ENCODE measurements at regions not wholly inside any gene's neighbourhood (a gene's known extent, or its start where the extent isn't known, plus 50 kb on each side); places are given as distances from the start of the nearest gene placed in this dataset.
"Not testable (repeated sequence)": the region's sequence is repeated elsewhere in the genome, so short reads cannot be mapped to it uniquely, and the experiment has no call there.

- DNase-seq: no peak
Measured at GRCh38 chr6:17012421-17013225, 89.2 kb upstream of the STMND1 start.

DNA sequence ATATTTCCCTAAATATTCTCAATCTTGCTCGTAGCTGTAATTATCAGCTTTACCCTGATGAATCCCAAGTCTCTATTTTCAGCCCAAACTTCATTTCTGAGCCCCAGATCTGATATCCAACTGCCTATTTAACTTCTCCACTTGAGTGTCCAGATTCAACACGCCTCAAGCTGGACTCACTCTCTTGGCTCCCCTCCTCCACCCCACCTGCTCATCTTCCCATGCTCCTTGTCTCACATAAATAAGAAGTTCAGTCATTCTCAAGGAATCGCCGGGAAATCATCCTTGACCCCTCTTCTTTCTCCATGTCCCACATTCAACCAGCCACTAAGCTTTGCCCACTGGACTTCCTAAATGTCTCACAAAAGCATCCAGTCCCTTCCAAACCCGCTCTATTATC, 89.9 kb upstream of the STMND1 start:
- no peak for DNase-seq

DNA sequence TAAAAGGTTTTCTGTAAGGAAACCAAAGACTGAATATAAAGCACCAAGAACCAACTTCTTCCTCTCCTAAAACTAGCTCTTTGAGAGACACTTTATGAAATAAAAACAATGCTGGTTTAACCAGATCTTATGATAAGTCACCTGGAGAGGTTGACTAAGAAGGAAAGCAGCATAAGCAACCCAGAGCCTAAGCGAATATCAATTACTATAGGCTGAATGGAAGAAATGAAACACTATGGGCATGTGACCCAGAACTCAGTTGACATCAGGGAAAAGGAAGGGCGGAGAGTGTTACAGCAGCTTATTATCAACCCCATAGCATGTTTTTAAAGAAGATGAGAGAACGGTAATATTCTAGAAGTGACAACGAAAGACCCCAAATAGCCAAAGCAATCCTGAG, 94.1 kb upstream of the STMND1 start:
- no peak for DNase-seq

DNA sequence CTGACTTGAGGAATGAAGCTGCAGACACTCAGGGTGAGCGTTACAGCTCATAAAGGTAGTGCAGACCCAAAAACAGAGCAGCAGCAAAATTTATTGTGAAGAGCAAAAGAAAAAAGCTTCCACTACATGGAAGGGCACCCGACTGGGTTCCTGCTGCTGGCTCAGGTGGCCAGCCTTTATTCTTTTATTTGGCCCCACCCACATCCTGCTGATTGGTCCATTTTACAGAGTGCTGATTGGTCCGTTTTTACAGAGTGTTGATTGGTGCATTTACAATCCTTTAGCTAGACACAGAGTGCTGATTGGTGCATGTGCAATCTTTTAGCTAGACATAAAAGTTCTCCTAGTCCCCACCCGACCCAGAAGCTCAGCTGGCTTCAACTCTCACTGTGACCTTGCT, 95.3 kb upstream of the STMND1 start:
- DNase-seq: no peak

DNA sequence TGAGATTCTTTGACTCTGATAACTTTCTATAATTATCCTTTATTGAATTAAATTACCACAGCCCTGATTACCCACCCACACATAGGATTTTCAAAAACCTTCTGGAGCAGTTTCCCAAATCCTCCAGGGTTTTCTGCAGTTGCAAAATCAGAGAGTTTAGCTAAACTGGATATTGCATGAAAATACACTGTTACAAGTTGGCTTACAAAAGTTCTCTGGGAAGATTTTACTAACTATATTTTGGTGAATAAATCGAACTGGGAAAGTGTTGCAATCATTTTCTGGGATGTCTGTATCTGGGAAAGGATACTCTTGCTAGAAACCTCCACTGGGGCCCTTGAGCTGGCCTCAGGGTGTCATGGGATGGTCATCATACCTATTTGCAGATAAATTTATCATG, 97.6 kb upstream of the STMND1 start:
- DNase-seq: no peak

GRCh38 chr6:17002123-17002522, 99.7 kb upstream of the STMND1 start:
- no peak for DNase-seq

DNA sequence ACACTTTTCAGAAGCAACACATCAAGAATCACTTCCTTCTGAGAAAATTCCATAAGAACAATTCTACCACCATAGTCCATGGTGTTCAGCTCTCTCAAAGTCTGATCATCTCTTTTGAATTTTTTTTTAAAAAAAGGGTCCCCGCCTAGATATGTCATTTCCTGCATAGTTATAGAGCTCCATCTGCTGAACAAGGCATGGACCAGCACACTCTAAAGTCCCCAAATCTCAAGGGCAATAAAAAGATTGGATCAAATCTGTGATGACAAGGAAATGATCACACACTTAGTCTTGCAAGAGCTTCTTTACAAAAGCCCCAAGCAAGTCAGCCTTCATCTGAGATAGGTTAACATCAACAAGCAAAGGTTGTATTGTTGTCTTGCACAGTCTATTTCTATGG, 100.7 kb upstream of the STMND1 start:
- DNase-seq: no peak

DNA sequence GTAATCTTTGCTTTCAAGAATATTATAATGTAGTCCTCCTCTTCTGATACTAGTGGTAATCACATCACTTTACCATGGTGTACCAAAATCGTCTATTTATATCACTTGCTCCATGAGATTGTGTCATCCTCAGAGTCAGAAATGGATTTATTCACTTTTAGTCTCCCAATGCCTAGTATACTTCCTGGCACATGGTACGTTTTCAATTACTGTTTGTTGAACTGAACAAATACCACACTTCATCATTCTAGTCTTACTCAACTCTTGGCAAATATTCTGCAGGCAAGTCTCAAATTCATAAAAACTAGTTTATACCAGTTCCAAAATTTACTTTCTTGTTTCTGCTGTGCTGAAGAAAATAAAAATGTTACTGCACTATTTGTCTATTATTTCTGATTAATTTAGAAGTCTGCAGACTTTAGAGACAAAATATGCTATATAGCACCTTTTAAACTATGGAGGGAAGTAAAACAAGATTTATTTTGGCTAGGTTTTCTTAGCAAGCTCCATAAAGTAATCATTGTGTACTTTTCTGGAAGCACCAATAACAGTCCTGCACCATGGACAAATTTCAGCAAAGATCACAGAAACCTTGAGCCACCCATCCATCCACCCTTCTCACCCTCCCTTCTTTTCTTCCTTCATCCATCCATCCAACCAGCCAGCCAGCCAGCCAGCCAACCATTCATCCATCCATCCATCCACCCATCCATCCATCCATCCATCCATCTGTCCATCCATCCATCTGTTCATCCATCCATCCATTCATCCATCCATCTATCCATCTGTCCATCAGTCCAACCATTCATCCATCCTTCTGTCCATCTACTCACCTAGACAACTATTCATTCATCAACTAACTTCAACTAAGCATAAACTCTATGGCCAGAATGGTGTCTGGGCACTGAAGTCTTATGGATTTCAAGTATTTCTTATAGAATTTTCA, 102.1 kb upstream of the STMND1 start:
- no peak for DNase-seq

- no peak for DNase-seq
Measured at GRCh38 chr6:16998461-16998860, 103.4 kb upstream of the STMND1 start.

GRCh38 chr6:16995511-16996250, 106.2 kb upstream of the STMND1 start:
- no peak for DNase-seq

- no peak for DNase-seq
Measured at GRCh38 chr6:16993396-16993795, 108.5 kb upstream of the STMND1 start.

DNA sequence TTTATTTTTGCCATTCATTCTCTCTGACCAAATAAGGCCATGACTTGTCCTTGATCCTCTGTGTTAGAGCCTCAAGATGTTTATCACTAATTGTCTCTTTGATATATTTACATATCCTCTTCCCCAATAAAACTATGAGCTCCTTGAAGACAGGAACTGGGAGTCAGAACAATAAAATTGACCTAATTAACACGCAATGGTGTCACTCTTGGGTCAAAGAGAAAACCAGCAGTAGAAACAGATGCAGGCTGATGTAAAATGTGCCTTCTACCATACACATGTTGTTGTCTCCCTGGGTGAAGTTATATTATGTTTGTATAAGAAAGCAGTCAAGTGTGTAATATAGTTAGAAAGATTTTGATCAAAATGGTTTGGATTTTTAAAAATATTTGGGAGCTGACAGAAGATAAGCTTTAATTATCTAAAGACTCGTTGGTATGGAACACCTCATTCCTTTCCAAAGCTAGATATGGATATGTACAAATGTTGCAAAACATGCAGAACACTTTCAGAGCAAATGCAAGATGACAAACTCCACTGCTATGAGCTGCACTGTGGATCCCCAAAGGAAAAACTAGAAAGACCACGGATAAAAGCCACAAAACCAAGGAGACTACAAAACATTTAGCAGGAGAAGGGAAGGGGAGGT, 109.7 kb upstream of the STMND1 start:
- DNase-seq: no peak

DNA sequence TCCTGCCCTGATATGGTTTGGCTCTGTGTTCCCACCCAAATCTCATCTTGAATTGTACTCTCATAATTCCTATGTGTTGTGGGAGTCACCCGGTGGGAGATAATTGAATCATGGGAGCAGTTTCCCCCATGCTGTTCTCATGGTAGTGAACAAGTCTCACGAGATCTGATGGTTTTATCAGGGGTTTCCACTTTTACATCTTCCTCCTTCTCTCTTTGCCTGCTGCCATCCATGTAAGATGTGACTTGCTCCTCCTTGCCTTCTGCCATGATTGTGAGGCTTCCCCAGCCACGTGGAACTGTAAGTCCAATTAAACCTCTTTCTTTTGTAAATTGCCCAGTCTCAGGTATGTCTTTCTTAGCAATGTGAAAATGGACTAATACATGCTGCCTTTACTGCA, 111.9 kb upstream of the STMND1 start:
- DNase-seq: not testable (repeated sequence)

DNA sequence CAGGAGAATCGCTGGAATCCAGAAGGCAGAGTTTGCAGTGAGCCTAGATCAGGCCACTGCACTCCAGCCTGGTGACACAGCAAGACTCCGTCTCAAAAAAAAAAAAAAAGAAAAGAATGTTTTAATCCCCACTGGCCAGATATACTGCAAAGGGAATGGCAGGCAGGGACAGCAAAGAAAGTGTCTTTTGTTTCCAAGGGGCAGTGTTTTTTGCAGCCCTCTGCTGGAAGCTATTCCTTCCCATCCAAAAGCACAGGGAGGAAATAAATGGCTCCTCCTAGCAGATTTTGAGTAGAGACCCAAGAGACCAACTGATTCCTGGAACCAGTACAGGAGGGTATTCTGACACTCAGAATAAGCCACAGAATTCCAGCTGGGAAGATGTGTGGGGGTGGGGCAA, 112.5 kb upstream of the STMND1 start:
- DNase-seq: no peak

GRCh38 chr6:16987996-16988395, 113.9 kb upstream of the STMND1 start:
- no peak for DNase-seq

DNA sequence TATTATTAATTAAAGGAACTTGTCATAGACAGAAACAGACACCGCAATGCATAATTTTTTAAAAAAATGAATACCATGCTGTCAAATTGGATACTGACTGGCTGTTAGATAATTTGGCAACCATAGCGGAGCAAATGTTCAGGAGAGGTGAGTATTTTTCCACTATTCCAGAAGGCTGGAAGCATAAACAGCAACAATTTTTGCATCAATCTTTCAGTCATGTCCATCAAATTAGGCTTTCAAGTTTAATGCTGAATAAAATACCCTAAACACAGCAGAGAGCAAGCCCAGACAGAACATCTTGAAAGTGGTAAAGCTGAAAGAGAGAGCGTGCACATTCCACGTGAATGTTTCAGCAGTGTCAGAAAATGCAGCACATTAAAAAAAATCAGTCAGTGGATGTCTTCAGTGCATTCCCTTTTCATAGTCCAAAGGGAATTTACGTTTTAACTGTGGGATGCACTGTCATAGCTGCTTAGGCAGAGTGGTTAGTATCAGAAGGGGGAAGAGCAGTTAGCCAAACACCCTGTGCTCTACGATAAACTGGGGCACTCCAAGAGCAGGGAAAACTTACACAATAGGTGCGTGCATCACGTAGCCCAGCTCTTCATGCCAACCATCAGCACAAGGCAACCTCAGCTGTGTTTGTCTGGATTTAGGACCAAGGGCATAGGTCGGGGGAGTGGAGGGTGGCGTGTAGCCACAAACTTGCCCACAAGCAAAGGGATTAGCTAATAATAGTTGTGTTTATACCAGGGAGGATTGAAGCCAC, 116.2 kb upstream of the STMND1 start:
- no peak for DNase-seq

GRCh38 chr6:16982807-16983206, 119.0 kb upstream of the STMND1 start:
- DNase-seq: no peak

GRCh38 chr6:16979677-16980370, 122.0 kb upstream of the STMND1 start:
- no peak for DNase-seq

DNA sequence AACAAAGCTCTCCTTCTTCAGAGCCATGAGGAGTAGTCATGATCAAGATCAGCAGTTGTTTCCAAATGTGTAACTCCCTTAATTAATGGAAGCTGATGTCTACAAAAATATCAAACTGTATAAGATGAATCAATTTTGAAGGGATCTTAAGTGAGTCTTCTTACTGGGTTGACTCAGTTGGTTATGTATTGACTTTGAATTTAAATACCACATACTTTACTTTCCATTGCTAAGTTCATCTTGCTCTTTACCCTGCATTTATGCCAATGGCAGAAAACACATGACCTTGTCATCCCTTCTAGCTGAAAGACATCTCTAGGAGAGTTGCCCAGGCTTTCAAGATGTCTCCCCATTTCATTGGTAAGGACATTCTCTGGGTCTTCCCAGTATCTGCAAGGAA, 123.2 kb upstream of the STMND1 start:
- DNase-seq: no peak

DNA sequence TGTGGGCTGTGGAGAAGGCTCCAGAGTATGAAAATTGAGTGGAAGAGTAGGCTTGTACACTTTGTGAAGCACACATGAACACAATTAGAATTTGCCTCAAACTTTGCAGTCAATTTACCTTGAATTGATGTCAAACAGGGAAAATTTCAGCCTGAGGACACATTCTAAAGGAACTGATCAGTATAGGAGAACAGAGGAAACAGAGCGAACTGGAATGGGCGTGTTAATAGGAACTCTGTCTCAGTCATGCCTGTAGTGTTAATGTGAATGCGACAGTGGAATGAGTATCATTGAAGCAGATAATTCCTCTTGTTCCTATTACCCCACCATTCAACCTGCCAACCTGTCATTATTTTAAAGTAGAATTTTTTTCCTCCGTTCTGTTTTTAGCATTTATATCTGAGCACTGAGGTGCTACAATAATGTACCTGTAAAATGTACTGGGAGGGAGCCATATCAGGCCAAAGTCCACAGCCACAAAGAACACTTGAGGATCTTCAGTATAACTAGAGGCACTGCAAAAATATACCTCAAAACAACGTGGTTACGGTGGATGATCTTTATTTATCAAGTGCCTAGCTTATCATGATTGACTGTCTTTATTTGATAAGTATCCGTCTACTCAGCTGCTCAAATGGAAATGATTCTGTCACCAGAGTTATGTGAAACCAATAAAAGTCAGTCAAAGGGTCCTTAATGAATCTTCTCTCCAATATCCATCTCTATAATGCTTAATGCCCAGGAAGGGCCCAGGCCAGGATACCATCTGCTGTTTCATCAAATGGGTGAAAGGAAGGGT, 125.3 kb upstream of the STMND1 start:
- DNase-seq: no peak
